ENCODE measurements at regions not wholly inside any gene's neighbourhood (a gene's known extent, or its start where the extent isn't known, plus 50 kb on each side); places are given as distances from the start of the nearest gene placed in this dataset.

DNA sequence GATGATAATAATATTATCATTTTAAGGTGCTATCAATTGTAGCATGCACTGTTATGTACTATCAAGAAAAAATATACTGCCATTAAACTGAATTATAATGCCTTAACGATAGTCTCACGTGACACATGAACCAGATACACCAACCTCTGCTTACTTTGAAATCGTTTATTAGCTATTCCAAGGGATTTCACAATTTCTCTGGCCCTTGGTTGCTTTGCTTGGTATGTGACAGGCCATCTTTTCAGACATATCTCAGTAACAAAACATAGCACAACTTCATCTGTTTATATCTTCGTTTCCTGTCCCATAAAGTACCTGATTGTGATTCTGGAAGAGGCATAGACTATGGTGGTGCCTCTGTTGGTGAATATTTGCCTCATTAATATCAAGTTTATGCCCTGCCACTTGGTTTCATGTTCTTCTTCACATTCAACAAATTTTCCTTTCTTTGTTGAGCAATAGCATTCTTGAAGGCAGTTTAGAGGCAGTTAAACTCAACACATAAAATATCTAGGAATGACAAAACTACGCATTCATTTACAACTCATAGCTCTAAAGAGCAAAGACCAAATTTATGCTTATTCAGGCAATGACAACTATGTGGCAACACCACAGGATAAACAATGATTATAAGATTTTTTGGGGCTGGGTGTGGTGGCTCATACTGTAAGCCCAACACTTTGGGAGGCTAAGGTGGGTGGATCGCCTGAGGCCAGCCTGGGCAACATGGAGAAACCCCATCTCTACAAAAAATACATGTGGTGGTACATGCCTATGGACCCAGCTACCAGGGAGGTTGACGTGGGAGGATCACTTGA lies 84.3 kb downstream of the MCFD2 start:
- no peak for FAIRE-seq
- no peak for DNase-seq (ENCODE audit: low spot score)

DNA sequence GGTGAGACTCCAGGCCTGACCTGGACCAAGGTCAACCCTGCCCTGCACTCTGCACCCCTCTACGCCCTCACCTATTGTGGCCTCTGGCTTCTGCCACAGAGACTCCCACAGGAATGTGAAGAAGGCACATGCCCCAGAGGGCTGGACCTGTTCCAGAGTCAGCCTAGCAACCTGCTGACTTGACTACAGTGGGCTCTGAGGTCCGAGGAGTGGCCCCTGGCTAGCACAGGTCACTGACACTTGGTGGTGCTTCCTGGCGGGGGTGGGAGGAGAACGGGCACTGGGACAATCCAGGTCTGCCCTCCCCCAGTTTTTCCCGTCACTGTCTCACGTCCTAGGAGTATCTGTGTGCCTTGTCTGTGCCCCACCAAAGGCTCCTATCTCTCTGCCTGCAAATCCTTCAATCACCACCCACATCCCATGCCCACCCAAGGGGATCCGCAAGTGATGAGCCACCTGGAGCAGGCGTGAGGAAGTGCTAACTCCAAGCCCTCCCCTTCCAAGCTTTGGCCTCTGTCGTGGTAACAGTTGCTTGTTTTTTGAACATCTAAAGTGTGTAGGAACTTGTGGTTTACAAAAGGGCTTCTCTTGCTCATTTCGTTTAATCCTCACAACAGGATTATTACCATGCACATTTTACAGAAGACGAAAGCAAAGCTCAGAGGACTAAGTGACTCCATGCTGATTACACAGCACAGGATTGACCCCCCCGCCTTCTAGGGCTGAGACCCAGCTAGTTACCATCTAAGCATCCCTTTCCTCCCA lies 86.2 kb downstream of the MCFD2 start:
- DNase-seq (ENCODE audit: low spot score) (no peak), FAIRE-seq (peak; percentile 13)

DNA sequence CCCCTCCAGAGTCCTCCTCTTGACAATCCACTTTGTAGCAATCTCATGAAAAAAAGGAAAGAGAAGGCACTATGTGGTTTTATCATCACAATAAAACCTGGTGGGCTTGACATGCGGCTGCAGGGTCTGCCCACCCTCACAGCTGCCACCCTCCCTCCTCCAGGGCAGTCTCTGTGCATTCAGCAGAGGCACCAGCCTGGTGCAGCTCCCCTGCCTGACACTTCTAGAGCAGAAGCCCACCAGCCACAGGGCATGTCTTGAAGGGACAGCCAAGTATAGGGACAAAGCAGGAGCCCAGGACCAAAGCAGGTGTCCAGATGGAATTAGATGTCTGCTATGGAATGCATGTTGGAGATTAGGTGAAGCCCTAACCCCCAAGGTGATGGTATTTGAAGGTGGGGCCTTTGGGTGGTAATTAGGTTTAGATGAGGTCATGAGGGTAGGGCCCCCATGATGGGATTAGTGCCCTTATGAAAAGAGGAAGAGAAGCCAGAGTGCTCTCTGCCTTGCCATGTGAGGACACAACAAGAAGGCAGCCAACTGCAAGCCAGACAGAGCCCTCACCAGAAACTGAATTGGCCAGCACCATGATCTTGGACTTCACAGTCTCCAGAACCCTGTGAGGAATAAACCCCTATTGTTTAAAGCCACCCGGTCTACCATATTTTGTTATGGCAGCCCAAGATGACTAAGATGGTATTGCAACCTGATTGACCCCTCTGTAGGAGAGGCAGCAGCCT lies 86.9 kb downstream of the MCFD2 start:
- FAIRE-seq: peak; percentile 32

DNA sequence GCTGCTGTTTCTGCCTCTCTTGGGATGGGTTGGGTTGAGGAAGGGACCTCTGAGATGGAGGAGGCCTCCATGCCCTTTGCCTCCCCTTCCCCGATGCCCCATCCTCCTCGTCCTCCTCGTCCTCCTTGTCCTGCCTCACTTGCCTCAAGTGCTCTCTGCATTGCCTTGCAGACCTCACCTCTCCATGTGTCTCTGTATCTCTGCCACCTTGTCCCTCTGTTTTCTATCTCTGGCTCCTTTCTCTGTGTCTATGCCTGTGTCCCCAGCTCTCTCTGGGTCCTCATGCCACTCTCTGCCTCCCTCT lies 87.5 kb downstream of the MCFD2 start:
- FAIRE-seq: no peak
- no peak for DNase-seq (ENCODE audit: low spot score)

More for the DNA sequence above, 86.9 kb downstream of the MCFD2 start:
- DNase-seq (ENCODE audit: low spot score): no peak

DNA sequence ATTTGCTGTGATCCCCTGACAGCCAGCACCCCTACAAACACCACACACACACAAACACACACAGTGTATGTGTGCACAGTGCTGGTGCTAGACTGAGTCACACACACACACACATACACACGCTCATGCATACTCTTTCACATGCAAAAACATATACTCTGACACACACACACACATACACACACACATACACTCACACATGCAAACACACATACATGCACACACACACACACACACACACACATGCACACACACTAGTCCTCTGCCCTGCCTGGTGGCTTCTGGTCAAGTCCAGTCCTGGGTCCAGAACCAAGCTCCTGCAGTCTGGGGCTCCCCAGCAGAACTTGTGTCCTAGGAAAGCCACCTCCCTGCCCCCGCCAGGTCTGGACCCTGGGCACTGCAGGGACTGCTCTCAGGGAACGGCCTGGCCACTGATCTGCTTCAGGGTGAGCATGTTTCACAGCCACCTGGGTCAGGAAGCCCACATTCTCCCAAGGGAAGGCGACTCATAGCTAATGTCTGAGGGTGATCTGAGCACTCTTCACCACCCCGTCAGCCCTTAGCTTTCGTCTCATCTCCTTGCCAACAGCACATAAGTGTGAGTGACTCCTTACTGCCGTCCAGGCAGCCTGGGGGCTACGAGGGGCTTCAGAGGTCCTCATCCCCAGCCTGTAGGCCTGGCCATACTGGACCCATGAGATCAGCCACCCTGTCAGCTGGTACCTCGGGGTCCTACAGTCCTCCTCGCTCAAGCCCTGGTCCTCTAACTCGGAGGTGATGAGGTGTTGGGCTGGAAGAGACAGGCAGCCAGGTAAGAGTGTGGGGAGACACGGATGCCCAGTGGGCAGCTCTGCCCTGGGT lies 88.1 kb downstream of the MCFD2 start:
- no peak for DNase-seq (ENCODE audit: low spot score)
- FAIRE-seq: peak; percentile 98

DNA sequence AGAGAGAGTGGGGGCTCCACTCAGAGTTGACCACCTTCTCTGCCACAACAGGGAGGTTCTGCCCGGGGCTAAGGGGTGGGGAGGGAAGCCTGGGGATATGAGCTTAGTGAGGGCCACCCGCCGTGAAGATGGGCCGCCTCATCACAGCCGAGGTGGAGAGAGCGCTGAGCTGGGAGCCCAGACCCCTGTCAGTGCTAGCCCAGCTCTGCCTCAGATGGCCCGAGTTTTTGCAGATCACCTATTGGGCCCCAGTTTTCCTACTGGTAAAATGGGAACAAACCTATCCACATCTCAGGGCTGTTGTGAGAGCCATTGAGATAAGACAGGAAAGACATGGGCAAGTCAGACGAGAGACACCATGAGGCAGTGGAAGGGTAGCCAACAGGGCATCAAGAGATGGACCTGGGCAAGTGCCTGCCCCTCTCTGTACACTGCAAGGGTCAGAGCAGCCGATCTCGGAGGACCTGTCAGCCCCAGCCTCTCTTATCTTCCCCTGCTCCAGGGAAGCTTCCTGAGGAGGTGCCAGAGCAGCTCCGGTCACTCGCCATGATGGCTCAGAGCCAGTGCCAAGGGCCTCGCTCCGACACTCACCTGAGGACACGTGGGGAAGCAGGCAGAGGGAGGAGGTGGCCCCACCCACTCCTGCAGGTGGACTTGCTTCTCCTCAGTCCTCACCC lies 88.9 kb downstream of the MCFD2 start:
- FAIRE-seq: no peak
- DNase-seq (ENCODE audit: low spot score): no peak

DNA sequence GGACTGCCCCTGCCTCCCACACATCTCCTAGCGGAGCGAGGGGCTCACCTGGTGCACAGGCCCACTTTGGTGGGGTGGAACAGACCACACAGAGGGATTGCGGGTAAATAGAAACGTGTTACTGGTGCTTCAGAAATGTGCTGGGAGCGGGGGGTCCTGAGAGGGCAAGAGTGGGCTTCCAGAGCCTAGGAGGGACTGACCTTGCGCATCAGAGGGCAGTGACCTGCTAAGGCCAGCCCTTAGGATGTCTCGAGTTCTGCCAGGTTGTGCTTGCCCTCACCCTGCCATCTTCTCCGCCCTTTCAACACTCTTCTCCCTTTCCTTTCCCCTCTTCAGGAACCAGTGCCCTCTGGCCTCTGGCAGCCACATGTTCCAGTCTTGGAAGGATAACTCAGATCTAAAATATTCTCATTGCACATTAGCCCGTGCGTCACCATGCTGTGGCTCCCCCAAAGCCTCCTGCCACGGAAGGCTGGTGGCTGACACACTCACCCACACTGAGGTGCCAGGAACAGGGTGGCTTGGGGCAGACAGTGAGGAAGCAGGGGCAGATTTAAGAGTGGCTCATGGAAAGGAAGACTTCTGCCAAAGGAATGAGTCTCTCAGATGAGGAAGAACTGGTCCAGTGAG lies 89.6 kb downstream of the MCFD2 start:
- no peak for FAIRE-seq
- no peak for DNase-seq (ENCODE audit: low spot score)

DNA sequence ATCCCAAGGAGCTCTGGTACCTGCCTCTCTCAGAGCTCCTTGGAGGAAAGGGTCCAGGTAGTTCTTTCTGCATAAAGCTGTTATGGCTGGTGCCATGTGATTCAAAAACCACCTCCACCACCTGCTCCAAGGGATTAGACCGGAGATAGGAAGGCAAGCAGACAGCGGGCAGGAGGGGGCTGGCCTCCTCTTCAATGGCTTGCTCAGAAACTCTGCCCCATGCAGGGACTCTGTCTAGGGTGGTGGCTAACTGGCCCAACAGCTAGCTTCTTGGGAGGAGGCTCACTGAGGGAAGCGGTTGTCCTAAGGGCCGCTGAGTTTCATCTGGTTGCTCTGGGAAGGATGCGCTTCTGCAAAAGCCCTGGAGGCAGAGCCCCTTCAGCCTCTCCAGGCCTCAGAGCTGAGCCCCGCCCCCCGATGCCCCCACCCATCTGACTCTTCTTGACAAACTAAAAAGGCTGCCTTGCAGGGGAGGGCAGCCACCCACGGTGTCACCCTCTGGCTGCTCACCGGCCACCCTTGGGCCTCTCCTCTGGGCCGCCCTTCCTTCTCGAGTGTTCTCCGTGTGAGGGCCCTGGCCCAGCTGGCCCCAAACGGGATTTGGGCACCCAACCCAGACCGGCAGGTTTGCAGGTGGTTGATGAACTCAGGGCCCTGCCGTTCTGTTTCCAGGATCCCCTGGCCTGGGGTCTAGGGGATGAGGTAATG lies 90.2 kb downstream of the MCFD2 start:
- no peak for FAIRE-seq

DNA sequence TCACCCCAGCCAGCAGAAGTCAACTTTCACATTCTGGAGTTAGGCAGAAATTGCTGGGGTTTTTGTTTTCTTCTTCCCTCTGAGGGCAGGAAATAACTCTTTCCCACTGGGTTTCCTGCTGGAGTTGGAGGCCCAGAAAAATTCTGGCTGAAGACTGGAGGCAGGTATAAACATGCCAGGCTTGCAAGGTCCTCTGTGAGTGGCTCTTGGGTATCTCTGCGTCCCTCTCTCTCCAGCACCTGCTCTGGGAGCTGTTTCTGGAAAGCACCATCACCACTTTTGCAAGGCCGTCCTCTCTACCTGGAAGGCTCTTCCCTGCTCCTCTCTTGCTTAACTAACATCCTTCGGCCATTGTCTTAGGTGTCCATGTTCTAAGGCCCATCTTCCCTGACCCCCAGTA lies 91.0 kb downstream of the MCFD2 start:
- DNase-seq (ENCODE audit: low spot score): no peak

More for the DNA sequence above, 90.2 kb downstream of the MCFD2 start:
- DNase-seq (ENCODE audit: low spot score): no peak

DNA sequence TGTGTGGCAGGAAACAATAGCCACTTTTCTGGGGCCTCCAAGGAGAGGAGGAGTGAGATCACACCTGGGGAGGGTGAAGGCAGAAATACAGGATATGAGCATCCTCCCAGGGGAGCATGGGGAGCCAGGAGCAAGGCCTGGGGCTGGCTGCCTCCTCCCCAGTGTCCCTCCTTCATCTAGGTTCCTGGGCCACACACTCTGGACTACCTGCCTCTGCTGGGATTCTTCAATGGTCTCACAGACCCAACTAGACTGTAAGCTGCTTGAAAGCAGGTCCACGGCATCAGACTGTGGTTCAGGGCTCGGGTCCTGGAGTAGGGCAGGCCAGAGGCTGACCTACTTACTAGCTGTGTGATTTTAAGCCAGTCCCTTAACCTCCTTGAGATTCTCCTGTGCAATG lies 94.0 kb downstream of the MCFD2 start:
- FAIRE-seq: no peak
- DNase-seq (ENCODE audit: low spot score): no peak

More for the DNA sequence above, 91.0 kb downstream of the MCFD2 start:
- FAIRE-seq: no peak

DNA sequence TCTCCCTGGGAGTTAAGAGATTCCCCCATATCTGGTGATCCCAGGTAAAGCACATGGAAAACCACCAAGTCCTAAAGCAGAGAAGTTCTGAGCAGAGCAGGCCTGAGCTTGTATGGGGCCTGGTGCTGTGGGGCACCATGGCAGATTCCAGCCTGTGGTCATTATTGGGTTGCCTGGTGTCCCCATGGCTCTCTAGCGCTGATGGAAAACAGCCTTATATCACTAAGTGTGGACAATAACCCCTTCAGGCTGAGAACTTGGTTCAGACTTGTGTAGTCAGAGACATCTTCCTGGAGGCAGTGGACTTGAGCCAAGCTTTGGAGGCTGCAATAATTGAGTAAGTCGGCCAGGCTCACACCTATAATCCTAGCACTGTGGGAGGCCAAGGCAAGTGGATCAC lies 96.8 kb downstream of the MCFD2 start:
- DNase-seq (ENCODE audit: low spot score) (no peak), FAIRE-seq (no peak)

DNA sequence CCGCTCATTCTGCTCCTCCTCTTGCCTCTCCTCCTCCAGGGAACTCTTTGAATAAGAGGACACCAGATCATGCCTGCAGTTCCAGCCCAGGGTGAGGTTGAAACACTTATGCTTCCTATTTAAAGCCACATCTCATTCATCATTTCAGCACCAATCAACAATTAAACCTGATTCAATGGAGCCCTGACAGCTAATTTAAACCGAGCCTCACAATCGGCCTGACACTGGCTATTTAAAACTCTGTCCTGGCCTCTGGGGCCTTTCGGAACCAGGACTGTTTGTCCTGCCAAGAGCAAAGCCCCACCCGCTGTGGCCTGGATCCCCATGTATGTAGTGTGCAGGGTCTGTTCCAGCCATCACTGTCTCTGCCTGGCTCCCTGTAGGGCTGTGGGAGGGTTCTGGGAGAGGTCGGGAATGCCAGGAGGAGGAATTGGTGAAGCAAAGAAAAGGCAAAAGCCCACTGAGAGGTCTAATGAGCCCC lies 97.4 kb downstream of the MCFD2 start:
- no peak for FAIRE-seq
- no peak for DNase-seq (ENCODE audit: low spot score)

DNA sequence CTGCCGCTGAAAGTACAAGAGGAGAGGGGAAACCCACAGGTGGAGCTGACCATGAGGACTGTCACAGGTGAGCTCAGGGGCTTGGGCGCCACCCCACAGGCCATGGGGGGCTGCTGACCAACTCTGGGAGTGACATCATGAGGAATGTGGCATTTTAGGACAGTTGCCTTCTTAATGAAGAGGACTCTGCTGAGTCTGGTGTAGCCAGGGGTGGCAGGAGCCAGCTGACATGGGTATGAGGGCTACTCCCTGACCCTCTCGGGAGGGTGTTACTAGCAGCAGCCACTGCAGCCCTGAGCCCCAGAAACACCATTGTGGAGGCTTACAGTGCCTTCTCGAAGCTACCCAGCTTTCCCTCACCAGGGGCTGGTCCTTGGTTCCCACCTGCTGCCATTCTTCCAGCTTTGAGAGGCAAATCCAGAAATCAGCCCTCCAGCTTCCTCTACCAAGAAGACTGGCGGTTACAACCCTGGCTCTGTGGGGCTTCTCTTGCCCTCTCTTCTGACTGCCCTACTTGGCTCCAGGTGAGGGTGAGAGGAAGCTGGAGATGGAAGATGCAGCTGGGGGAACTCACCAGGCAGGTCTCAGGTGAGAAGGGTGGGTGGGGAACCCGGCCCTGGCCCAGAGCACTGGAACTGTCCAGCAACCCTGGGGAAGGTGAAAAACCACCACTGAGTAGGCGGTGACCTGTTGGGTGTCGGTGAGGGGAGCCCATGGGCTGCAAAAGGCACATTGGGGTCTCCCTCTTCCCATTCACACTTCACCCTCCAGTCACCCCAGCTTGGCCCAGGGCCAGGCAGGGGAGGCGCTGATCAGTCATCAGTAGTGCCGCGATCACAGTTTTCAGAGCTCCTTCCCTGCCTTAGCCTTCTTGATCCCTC lies 98.5 kb downstream of the MCFD2 start:
- no peak for FAIRE-seq
- no peak for DNase-seq (ENCODE audit: low spot score)

DNA sequence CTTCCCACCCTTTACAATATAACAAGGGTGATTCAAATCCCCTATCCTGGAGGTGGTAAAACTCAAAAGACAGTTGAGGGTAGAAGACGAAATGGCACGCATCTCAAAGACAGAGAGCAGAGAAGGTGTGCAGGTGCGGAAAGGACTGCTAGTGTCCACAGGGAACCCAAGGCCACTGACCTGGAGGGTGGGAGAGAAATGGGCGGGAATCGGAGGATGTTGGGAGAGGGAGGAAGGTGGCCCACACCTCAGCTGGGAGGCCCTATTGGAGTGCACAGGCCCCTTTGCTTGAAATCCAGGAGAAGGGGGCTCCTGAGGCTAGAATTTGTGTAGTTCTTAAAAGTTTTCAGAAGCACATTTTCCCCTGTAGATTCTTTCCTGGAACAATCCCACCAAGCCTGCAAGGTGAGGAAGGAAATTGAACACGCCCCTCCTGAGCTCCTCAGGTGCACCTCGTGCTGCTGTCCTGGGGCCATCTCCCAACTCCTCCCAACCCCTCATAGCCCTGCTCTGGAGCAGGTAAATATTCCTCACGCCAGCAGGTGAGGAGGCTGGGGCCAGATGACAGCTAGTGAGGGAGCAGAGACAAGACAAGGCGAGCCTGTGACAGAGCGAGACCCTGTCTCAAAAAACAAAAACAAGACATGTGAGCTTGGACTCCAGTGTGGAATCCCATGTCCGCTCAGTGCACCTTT lies 99.3 kb downstream of the MCFD2 start:
- FAIRE-seq (peak; percentile 59), DNase-seq (ENCODE audit: low spot score) (no peak)

DNA sequence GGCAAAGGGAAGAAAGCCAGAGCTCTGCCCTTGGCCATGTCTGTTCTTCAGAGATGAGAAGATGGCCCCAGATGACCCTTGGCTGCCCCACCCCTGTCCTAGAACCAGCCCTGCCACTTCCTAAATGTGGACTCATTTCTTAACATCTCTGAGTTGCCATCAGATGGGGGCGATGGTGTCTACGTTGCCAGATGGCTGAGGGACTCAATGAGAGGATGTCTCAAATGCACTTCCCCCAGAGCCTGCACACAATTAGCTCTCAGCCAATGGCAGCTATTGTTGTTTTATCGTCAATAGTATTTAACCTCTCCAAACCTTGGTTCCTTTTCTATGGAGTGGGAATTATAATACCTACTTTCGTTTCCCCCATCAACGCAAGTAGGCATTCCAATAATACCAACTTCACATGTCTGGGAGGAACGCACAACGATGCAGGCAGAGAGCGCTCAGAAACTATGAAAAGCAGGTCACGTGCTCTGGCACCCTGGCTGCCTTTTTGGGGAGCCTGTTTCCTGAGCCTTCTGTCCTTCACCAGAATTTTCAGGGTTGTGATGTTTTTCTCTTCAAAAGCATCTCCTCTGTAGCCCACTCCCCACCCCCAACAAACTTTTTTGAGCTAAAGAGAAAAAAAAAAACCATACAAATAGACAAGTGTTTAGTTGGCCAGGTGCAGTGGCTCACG lies 100.3 kb downstream of the MCFD2 start:
- DNase-seq (ENCODE audit: low spot score) (no peak), FAIRE-seq (no peak)

DNA sequence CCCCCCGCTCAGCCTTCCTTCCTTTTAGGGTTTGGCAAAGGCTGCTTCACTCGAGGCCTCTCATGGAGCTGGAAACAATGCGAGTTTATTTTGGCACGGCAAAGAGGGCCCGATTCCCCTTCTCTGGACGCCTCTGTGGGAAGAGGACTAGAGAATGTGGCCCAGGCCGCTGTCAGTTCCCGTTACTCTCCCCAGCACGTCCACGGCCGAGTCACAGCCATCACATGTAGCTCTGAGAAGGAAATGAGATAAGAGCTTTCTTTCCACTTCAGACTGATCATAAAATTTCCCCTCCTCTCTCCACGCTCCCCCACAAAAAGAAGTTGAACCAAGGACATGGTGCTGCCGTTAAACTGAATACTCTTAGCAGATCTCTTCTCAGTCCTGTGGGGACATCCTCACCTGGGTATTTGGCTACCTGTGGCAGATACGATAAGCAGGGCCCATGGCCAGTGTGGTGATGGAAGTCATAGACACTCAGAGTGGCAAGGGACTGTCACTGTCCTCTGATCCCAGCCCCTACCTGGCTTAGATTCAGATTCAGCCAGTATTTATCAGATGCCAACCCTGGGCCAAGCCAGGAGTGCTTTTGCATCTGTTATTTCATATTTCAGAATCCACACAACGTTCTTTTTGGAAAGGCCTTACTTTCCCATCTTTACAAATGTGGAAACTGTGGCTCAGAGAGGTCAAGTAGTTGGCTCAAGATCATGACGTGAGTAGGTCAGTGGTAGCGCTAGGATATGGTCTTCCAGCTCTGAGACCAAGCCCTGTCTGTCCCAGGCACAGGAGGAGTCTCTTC lies 101.2 kb downstream of the MCFD2 start:
- DNase-seq (ENCODE audit: low spot score): no peak
- no peak for FAIRE-seq

All from urothelium cell line (cell line).